GM12878 (cell line): ENCODE measurements at regions not wholly inside any gene's neighbourhood (a gene's known extent, or its start where the extent isn't known, plus 50 kb on each side); places are given as distances from the start of the nearest gene placed in this dataset.

Source experiments
- CREM ChIP-seq: IDR thresholded peaks from 2 replicates; pipeline ENCODE4 v1.6.1; 2014; ENCODE audit warnings: antibody characterized with exemption, low read depth
- EP300 ChIP-seq, 2 experiments: fragments of 150-350 bp in 1 of 2; IDR thresholded peaks; 2 replicates each; pipeline ENCODE4 v1.6.1; 2011 to 2012; ENCODE audit warnings: low read depth in 2 of 2, low read length in 2 of 2, borderline replicate concordance in 1 of 2, improper control_type of control experiment in 1 of 2, inconsistent platforms in 1 of 2; ENCODE audit not compliant: control insufficient read depth in 1 of 2
- MYB ChIP-seq: fragments of 150-350 bp; IDR thresholded peaks from 2 replicates; pipeline ENCODE4 v1.6.1; 2014; ENCODE audit warnings: mild to moderate bottlenecking, low read depth, low read length, borderline replicate concordance
- MYC ChIP-seq: IDR thresholded peaks from 2 replicates; pipeline ENCODE4 v1.6.1; 2011; ENCODE audit warnings: mild to moderate bottlenecking, low read length, moderate library complexity, inconsistent platforms; ENCODE audit not compliant: insufficient read depth, insufficient replicate concordance, insufficient read length, severe bottlenecking
- POLR2A ChIP-seq: IDR thresholded peaks from 2 replicates; pipeline ENCODE4 v1.6.1; 2011; ENCODE audit warnings: low read depth, mild to moderate bottlenecking, low read length
- POLR2AphosphoS2 ChIP-seq: IDR thresholded peaks from 2 replicates; pipeline ENCODE4 v1.6.1; 2011; ENCODE audit warnings: low read depth, mild to moderate bottlenecking, low read length, improper control_type of control experiment, moderate library complexity
- POLR2AphosphoS5 ChIP-seq: IDR thresholded peaks from 2 replicates; pipeline ENCODE4 v1.6.1; 2011; ENCODE audit warnings: mild to moderate bottlenecking, low read length, inconsistent platforms
- RBBP5 ChIP-seq: fragments of 200-600 bp; sonication (generic); conservative IDR thresholded peaks from 2 replicates; pipeline ENCODE4 v1.6.1; 2016
- SP1 ChIP-seq: IDR thresholded peaks from one replicate; pipeline ENCODE4 v1.6.1; 2011; ENCODE audit warnings: low read depth, low read length
- YY1 ChIP-seq: IDR thresholded peaks from 2 replicates; pipeline ENCODE4 v1.6.1; 2011; ENCODE audit warnings: low read depth, mild to moderate bottlenecking, low read length
- TF ChIP-seq, protein P1 (sequence below): IDR thresholded peaks from 2 replicates; pipeline ENCODE4 v1.6.1; 2012; ENCODE audit warnings: mild to moderate bottlenecking, low read depth, low read length
- TF ChIP-seq, protein P2 (sequence below): IDR thresholded peaks from 2 replicates; pipeline ENCODE4 v1.6.1; 2012; ENCODE audit warnings: low read depth, low read length, improper control_type of control experiment

- TF ChIP-seq SP1 (no peak), MYB (no peak), RBBP5 (no peak), POLR2AphosphoS5 (no peak), CREM (no peak), POLR2A (no peak), POLR2AphosphoS2 (no peak), EP300 (IDR thresholded peaks at IDR 0.05; ENCODE audit: borderline replicate concordance in 1 of 2, control insufficient read depth in 1 of 2, low read depth in 2 of 2, low read length in 2 of 2) (no peak), MYC (no peak), YY1 (no peak)
- TF ChIP-seq, protein P1, sequence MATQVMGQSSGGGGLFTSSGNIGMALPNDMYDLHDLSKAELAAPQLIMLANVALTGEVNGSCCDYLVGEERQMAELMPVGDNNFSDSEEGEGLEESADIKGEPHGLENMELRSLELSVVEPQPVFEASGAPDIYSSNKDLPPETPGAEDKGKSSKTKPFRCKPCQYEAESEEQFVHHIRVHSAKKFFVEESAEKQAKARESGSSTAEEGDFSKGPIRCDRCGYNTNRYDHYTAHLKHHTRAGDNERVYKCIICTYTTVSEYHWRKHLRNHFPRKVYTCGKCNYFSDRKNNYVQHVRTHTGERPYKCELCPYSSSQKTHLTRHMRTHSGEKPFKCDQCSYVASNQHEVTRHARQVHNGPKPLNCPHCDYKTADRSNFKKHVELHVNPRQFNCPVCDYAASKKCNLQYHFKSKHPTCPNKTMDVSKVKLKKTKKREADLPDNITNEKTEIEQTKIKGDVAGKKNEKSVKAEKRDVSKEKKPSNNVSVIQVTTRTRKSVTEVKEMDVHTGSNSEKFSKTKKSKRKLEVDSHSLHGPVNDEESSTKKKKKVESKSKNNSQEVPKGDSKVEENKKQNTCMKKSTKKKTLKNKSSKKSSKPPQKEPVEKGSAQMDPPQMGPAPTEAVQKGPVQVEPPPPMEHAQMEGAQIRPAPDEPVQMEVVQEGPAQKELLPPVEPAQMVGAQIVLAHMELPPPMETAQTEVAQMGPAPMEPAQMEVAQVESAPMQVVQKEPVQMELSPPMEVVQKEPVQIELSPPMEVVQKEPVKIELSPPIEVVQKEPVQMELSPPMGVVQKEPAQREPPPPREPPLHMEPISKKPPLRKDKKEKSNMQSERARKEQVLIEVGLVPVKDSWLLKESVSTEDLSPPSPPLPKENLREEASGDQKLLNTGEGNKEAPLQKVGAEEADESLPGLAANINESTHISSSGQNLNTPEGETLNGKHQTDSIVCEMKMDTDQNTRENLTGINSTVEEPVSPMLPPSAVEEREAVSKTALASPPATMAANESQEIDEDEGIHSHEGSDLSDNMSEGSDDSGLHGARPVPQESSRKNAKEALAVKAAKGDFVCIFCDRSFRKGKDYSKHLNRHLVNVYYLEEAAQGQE = no peak
- TF ChIP-seq, protein P2, sequence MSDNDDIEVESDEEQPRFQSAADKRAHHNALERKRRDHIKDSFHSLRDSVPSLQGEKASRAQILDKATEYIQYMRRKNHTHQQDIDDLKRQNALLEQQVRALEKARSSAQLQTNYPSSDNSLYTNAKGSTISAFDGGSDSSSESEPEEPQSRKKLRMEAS = no peak
Observed at GRCh38 chr3:68033867-68034266, 379.5 kb upstream of the SUCLG2 start.
